Endometrial microvascular endothelial cells (primary cell): ENCODE measurements at regions not wholly inside any gene's neighbourhood (a gene's known extent, or its start where the extent isn't known, plus 50 kb on each side); places are given as distances from the start of the nearest gene placed in this dataset.

ENCODE experiments used
- in situ Hi-C: cut with HindIII; loops from 2 replicates; pipeline ENCODE4 v1.10.0; 2017; ENCODE audit warnings: low sequenced_read_pairs, low pct_unique_long_range_greater_than_20kb; ENCODE audit errors: inconsistent ontology term

DNA sequence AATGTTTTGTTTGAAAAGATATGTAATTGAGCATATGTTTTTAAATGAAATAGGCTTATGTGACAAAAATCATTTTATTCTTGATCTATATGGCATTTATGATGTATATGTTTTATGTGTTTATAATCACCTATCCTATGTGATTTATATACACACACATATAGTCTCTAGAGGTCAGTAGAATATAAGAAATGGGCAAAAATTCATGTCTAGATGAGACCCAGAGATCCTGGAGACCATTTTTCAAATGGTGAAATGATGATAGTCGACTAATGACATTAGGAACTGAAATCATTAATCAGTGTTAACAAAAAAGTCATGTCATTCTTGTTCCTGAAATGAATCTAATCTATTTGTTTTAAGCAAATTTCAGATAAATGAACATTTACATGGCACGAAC is 709.2 kb upstream of the WWC1 start:
- in situ Hi-C loops = no loop called here

DNA sequence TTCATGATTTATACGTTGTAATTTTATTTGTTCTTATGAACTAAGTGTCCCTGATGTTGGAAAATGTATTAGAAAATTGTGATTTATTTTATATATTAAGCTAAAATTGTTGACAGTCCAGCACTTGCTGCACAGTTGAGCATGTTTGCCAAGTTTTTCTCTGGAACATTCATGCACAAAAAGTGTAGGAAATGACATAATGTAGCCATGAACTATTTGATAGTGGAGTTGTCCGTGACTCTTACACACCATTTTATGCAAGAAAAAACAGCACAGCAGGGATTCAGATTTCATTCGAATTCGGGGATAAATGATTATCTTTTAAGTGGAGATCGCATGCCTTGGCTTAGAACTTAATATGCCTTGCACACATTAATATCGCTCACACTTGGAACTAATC is 708.6 kb upstream of the WWC1 start:
- in situ Hi-C loops = no loop called here

DNA sequence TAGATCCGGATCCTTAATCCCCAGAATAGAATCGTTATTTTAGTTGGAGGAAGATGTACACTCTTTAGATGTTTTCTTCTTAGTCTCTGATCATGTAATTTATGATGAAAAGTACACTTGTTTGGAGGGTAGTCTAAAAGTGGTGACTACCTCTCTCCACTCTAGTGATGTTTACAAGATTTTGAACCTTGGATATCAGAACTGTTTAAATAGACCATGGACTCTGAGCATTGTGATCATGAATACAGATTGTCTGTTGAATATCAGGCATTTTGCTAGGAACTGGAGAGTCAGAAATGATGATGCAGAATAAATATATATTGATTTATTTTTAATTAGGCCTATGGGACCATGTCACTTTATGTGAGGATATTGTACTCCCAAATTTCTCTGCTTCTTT is 706.3 kb upstream of the WWC1 start:
- in situ Hi-C loops = no loop called here

DNA sequence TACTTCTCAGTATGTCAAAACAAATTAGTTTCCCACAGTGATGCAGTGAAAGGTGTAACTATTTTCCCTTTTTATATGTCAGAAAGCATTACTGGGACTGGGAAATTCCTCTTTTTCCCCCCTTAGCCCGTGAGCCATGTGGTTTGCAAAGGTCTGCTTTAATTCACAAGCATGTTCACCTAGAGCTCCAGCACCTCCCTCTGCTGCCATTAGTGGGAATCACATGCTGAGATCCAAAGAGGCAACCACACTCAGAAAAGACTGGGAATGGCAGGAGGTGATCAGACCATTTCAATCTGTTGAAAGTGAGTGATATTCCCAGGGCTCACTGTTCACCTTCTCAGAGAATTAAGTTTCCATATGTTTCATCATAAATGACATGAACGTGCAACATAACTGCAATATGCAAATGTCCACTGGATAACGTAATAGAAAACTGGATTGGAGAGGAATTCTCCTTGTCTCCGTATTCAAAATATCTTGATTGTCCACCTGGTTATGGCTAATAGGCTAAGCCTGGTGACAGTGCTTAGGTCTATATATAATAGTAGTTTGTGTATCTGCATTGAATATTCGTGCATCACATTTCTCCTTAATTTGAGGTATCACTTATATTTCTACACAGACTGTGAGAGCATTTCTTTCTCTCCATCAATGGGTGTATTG is 703.5 kb upstream of the WWC1 start:
- in situ Hi-C loops = no loop called here

DNA sequence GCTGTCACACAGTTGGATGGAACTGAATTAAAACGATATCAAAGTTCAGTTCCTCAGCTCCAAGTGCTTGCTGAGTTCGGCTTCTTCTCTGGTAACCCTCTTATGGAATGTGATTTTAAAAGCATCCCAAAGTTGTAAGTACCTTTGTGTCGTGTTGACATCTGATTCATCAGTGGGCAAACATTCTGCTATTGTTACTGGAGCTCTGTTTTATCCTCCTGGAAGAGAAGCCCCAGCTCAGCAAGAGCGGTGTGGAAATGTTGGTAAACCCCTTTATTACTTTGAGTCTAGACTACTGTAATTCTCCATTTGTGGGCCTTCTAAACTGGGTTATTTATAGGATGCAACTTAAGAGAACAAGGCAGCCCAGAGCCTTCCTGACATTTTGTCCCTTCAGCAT is 699.3 kb upstream of the WWC1 start:
- in situ Hi-C loops = no loop called here

DNA sequence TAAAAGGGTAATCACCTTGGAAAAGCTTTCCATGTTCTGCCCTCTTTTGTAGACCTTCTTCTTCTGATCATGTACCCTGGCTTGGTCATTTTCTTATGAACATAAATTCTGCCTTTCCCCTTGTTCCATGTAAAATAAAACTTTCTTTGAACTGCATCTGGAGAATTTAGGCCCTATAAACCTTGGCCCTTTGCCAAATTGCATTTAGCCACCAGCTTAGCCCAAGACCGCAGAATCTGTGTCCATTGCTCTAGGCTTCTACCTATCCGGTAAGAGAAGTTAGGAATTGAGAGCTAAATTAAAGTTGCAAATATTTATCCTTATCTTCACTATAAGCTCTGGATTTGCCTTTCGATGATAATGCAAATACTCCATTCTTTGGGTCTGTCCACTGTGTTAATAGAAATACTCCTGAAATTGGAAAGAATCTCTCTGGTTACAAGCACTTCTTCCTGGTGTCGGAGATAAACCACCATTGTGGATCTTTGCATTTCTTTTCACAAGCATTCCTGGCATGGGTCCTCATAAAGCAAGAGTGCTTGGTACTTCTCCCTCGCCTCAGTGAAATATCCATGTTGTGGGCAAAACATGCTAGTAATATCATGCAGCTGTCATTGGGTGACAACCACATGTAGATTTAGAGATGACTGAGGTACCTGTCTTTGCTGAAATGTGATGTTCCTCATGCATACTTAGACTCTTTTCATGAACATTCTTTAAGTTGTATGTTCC is 698.0 kb upstream of the WWC1 start:
- in situ Hi-C loops = no loop called here

DNA sequence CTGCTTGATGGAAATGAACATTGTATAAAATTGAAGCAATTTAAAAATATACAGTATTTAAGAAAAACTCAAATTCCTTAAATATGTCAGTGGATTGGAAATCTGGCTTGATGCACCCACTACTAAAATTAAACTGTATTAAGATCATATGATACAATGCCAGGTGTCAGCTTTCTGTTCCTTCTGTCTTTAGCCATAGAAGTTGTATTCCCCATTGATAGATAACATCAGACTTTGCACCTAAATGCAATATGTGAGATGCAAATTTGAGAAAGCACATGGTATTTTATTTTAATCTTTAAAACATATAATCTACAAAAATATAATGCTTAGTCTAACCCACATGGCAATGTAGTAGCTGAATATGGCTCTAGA is 697.4 kb upstream of the WWC1 start:
- in situ Hi-C loops = no loop called here

DNA sequence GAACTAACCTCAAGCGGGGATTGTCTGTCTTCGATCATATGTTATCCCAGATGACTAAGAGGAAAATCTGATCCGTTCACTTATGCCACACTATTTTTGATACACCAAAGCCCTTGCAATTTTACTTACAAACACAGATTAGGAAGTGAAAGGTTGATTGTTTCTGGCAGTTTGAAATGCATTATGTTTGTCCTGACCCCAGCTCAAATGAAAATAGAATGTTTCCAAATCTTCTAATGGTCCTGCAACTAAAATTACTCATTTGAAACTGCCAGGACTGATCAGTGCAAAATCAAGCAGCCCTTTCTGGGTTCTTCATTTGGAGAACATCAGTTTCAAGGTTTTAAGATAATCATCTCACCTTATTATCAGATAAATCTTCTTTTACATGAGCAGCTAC is 696.7 kb upstream of the WWC1 start:
- in situ Hi-C loops = no loop called here

DNA sequence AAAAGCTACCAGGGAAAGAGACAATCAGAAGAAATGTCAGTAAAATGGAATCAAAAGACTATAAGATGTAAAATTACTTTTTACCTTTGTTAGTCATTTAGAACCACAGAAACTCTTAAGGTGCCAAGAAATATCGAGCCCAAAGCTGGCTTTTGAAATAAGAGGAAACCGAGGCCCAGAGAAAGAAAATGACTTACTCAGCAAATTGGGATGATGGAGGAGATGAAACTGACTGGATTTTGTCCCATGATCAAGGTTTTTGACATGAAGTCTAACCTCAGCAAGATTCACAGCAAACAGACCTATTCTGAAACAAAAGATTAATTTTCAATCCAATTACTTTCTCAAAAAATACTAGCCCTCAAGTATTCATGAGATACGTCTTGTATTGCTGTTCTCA is 696.2 kb upstream of the WWC1 start:
- in situ Hi-C loops = no loop called here

DNA sequence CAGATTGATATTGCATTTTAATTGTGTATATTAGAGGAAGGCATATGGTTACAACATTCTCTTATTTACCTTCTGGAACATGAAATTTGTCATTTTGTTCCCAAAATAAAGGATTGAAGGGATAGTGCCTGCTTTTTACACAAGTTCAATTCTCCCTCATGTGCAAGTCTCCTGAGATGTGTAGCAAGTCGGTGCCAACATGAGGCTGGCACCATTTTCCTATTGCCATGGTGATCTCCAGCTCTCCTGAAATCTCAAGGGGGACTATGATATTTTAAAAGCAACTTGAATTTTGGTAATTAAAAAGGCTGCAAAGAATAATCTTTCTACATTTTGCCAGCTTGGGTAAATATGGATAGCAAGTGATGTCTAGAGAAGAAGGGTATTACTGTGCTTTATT is 693.3 kb upstream of the WWC1 start:
- in situ Hi-C loops = no loop called here

DNA sequence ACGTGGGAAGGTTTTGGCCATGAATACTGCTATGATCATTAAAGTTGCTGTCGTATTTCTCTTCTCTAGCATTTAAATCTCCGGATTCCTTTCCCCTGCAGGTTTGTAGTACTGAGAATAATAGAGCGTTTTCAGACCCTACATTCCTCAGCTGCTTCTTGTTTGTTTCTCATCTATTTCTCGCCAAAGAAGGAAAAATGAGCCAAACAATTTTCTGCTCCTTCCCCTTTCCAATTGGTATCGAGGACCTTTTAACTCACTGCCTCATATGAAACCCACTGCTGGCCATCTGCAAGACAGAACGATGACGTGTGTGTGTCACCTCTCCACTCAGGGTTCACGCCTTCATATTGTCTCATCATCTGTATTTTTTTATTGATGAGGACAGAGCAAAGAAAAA is 689.4 kb upstream of the WWC1 start:
- in situ Hi-C loops = no loop called here

DNA sequence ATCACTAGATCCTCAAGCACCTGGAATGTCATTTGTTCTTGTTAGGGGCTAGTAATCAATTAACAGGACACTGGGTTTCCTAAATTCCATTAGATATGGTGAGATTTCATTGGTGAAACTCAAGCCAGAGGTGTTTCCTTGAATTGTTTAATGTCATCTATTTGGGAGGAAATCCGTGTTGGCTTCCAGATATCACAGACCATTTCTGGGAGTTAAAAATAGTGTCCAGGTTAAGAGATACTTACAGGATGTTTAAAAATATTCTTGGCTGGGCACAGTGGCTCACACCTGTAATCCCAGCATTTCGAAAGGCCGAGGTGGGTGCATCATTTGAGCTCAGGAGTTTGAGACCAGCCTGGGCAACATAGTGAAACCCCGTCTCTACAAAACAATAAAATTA is 688.3 kb upstream of the WWC1 start:
- in situ Hi-C loops = no loop called here

DNA sequence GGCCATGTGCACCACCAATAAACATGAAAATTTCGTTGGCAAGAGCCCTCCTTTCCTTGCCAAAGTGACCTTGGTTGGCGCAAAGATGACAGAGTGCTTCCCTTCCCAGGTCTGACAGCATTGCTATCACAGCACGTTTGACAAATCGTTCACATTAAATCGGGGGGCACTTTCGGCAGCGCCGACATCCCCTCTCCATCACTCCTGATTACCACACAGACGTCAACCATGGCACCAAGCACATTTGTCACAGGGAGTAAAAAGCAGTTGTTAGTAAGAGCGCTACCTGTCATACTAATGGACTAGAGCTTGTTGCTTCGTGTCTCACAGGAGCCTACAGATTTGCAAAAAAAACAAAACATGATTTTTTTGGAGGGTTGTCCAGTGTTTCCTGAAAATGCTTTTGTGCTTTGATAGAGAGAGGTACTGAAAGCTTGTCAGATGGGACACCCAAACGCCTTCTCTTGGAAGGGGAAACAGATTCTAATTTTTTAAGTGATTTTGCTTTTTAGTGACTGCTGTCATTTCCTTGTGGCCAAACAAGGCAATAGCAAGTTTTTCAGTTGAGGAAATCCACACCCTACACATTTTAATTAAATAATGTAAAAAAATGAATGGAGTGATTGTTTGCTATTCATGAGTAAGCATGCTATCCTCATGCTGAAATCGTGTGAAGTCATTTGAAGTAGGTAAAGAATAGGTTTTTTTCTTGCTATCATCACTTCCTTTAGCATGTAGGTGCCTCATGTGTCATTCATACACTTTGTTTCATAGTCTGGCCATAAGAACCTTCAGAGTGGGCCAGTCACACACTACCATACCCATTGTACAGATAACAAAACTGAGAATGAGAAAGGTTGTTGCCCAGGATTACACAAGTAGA is 682.8 kb upstream of the WWC1 start:
- in situ Hi-C loops = no loop called here

DNA sequence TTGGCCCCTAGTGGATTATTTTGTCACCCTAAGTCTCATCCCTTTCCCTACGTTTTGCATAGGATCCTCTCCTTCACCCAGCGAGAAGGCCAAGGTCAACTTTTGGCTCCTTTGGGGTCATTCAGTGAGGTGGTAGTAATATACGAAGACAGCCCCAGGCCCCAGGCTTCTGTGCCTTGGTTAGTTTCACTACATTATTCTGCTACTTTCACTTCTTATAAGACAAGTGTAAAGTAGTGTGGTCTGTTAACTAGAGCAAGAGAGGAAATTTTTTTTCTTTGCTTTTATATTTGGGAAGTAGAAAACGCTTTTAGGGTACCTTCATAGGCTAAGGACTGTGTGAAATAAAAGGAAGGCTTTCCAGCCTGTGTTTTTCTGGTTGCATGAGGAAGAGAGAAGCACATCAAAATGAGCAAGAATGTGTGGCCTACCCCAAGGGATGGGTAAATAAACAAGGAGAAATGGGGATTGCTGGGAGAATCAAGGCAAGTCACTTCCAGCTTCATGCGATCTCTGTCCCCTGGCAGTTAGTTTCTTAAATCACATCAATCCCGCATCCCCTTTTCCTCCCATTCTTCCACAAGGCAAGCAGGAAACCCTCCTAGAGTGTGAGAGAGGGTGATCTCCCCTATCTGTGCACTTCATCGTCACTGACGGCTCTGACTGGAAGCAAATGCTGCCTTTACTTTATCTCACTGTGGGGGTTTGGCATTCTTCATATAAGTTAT is 677.0 kb upstream of the WWC1 start:
- in situ Hi-C loops = no loop called here

DNA sequence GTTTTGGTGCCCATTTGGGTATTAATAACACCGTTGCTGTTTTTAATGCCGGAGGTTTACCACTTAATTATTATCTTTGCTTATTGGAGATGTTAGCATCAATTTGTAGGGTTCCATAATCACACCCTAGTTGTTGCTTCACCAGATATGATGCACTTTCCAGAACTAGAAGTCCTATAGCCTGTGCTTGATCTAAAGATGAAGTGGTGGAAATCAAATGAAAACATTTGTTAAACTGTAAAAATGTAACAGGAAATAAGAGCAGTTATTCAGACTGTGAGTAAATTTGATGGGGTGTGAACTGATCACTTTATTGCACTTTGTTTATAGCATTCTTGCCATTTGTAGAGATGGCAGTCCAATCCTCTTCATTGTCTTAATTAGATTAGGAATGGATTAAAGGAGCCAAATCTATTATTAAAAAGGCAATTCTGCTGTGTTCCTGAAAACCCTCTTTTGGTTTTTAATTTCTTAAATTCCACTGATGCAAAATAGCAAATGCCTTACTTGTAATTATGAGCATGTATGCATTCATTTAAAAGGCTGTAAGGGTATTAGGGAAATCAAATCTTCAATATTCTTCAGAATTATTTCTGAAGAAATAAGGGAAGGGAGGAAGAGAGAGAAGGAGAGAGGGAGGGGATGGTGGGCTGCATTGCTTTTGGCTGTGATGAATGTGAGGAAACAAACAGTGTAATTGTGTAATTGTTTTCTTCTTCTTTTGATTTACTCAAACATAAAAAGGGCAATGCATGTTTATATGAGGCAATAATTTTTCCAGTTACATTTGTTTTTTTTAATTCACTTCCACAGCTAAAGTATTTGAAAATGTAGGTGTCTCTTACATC is 675.2 kb upstream of the WWC1 start:
- in situ Hi-C loops = no loop called here

DNA sequence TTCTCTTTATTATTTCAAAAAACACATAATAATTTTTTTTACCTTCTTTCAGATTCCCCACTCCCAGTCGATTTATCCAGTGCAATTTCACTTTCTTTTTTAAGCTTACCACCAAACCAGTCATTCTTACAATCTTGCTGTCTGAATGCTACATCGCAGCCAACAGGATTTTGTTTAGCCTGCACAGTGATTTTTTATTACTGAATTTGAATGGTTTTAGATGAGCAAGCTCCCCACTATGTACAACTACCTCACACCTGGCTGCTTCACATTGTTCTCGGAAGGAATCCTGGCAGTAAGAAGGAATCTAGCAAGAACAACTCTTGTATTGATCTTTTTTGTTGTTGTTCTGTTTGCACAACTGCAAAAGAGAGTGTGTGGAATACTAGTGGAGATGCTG is 668.1 kb upstream of the WWC1 start:
- in situ Hi-C loops = no loop called here

DNA sequence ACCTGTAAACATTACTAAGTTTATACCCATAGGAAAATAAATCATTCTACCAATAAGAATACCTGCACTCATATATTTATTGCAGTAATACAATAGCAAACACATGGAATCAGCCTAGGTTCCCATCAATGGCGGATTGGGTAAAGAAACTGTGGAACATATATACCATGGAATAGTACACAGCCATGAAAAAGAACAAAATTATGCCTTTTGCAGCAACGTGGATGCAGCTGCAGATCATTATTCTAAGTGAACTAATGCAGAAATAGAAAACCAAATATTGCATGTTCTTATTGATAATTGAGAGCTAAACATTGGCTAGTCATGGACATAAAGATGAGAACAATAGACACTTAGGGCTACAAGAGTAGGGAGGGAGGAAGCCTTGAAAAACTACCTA is 667.4 kb upstream of the WWC1 start:
- in situ Hi-C loops = no loop called here

DNA sequence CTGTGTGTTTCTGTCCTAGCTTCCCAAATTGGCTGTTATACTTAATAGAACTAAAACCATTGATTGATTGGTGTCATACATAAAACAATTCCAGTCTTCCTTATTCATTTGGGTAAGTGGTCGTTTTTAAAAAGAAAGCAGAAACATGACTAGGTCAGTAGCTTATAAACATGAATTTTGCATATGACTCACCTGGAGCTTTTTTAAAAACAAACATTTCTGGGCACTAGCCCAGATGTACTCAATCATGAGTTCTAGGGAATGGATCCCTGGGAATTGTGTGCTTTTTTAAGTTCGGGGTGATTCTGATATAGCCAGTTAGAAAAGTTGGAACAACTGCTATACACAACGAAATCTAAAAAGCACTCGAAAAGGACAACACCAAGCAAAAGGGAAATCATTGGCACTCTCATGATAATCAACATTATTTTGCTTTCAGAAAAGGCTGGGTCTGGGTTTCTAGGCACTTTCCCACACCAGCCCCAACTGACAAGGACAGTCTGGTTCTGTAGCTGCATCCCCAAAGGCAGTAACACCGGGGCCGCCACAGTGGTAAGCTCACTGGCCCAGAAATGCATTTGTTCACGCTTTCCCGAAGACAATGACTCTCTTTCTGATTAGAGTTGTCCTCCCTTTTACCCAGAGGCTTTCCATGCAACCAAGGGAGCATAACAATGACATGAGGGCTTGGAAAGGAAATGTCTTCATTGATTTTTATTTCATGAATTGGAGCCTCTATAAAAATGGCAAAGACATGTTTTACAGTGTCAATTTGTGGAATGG is 664.9 kb upstream of the WWC1 start:
- in situ Hi-C loops = no loop called here
